Fibroblast of lung (primary cell): ENCODE measurements at regions not wholly inside any gene's neighbourhood (a gene's known extent, or its start where the extent isn't known, plus 50 kb on each side); places are given as distances from the start of the nearest gene placed in this dataset.

Source experiments
- DNase-seq, 2 donors: peaks; one replicate each; pipeline versions ENCODE4 v3.0.0 to v3.0.0-alpha.2; 2010; ENCODE audit warnings: low read depth in 2 of 2
- H2AFZ ChIP-seq: 2 replicates; pipeline ENCODE4 v1.5.1; 2012; ENCODE audit warnings: low read length, control low read depth, inconsistent platforms
- H3K27ac ChIP-seq: 2 replicates; pipeline ENCODE4 v1.5.1; 2011; ENCODE audit warnings: low read length, control low read depth; ENCODE audit not compliant: insufficient read depth
- H3K27me3 ChIP-seq: 2 replicates; pipeline ENCODE4 v1.5.1; 2011; ENCODE audit warnings: mild to moderate bottlenecking, low read length; ENCODE audit not compliant: control insufficient read depth, insufficient read depth
- H3K36me3 ChIP-seq: 2 replicates; pipeline ENCODE4 v1.5.1; 2011; ENCODE audit warnings: low read length; ENCODE audit not compliant: control insufficient read depth, insufficient read depth
- H3K4me1 ChIP-seq: 2 replicates; pipeline ENCODE4 v1.5.1; 2011; ENCODE audit warnings: low read length; ENCODE audit not compliant: control insufficient read depth, insufficient read depth; ENCODE audit errors: extremely low read depth
- H3K4me2 ChIP-seq: 2 replicates; pipeline ENCODE4 v1.5.1; 2011; ENCODE audit warnings: low read length, control low read depth; ENCODE audit not compliant: insufficient read depth; ENCODE audit errors: extremely low read depth
- H3K4me3 ChIP-seq, 4 experiments: fragments of 200-600 bp in 1 of 4; sonication (generic) in 1 of 4; replicated peaks in 1 of 4; 2 replicates each; pipeline ENCODE4 v1.5.1; 2011 to 2016; ENCODE audit warnings: low read length in 4 of 4, low read depth in 3 of 4, mild to moderate bottlenecking in 3 of 4, control low read depth in 2 of 4, inconsistent platforms in 1 of 4, mixed read lengths in 1 of 4; ENCODE audit not compliant: insufficient read depth in 1 of 4; ENCODE audit errors: control extremely low read depth in 1 of 4
- H3K79me2 ChIP-seq: 2 replicates; pipeline ENCODE4 v1.5.1; 2012; ENCODE audit warnings: mild to moderate bottlenecking, low read length, inconsistent platforms; ENCODE audit not compliant: control insufficient read depth, insufficient read depth
- H3K9ac ChIP-seq: 2 replicates; pipeline ENCODE4 v1.5.1; 2011; ENCODE audit warnings: mild to moderate bottlenecking, low read length, control low read depth; ENCODE audit not compliant: insufficient read depth
- H3K9me3 ChIP-seq: 2 replicates; pipeline ENCODE4 v1.5.1; 2012; ENCODE audit warnings: low read depth, low read length; ENCODE audit not compliant: control insufficient read depth, insufficient read depth
- H4K20me1 ChIP-seq: 2 replicates; pipeline ENCODE4 v1.5.1; 2011; ENCODE audit warnings: low read length; ENCODE audit not compliant: control insufficient read depth, insufficient read depth; ENCODE audit errors: extremely low read depth
- EZH2 ChIP-seq: IDR thresholded peaks from 2 replicates; pipeline ENCODE4 v1.5.1; 2012; ENCODE audit warnings: low read length, control low read depth, mild to moderate bottlenecking; ENCODE audit errors: missing control alignments
- TF ChIP-seq, protein P1 (sequence below), 2 donors: IDR thresholded peaks in 1 of 2; conservative IDR thresholded peaks in 1 of 2; 1 replicate in 1 of 2; 2 replicates in 1 of 2; pipeline ENCODE4 v1.5.1; 2011 to 2012; ENCODE audit warnings: low read length in 2 of 2, control low read depth in 1 of 2, inconsistent platforms in 1 of 2, low read depth in 1 of 2, mild to moderate bottlenecking in 1 of 2

DNA sequence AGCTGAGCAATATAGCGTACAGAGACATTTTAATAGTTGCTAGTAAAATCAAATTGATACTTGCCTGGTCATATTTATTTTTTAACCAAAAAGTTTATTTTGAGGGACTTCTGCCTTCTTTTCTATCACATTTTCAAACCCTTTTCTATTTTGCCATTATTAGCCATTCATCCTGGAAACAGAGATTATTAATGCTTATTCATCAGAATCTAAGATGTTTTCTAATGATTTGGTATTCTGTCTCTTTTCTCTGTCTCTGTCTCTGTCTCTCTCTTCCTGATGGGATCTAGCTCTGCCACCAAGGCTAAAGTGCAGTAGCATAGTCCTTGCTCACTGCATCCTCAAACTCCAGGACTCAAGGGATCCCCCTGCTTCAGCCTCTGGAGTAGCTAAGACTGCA is 871.3 kb upstream of the CDH8 start:
- Histone ChIP-seq H3K9me3 (no peaks in the 10 kb centered on the region), H3K27ac (no peak overlapping the region), H3K4me1 (no peaks in the 10 kb centered on the region), H3K4me2 (no peak overlapping the region), H4K20me1 (no peaks in the 10 kb centered on the region), H3K27me3 (no peaks in the 10 kb centered on the region), H3K79me2 (no peaks in the 10 kb centered on the region), H2AFZ (no peak overlapping the region), H3K4me3 (no peak overlapping the region), H3K36me3 (no peaks in the 10 kb centered on the region), H3K9ac (no peak overlapping the region)
- no peak for DNase-seq
- TF ChIP-seq, protein P1, sequence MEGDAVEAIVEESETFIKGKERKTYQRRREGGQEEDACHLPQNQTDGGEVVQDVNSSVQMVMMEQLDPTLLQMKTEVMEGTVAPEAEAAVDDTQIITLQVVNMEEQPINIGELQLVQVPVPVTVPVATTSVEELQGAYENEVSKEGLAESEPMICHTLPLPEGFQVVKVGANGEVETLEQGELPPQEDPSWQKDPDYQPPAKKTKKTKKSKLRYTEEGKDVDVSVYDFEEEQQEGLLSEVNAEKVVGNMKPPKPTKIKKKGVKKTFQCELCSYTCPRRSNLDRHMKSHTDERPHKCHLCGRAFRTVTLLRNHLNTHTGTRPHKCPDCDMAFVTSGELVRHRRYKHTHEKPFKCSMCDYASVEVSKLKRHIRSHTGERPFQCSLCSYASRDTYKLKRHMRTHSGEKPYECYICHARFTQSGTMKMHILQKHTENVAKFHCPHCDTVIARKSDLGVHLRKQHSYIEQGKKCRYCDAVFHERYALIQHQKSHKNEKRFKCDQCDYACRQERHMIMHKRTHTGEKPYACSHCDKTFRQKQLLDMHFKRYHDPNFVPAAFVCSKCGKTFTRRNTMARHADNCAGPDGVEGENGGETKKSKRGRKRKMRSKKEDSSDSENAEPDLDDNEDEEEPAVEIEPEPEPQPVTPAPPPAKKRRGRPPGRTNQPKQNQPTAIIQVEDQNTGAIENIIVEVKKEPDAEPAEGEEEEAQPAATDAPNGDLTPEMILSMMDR (conservative IDR thresholded peaks at IDR 0.05 in 1 of 2, IDR thresholded peaks at IDR 0.05 in 1 of 2; ENCODE audit: low read depth in 1 of 2, low read length in 2 of 2) = no peak
- TF ChIP-seq EZH2 = no peak

DNA sequence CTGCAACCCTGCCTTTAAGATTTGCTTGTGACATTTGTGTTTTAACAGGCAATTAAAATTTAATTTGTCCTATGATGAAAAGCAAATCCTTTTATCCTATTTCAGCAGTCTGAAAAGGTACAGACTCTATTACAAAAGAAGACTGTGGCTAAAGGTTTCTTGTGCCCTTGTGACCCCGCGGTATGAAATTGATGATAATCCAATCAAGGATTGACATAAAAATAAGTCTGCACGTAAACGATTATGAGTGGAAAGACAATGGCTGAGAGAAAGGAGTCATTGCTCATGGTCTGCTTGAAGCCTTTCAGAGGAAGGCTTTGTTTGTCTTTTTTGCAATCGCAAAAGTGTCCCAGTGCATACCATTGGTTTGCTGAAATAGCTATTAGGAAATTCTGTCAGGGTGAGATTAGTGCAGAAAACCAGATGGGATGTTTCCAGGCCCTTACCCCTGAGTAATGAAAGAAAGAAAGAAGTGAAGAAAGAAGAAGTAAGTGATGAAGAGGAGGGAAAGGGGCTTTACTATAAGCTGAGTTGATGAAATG is 867.8 kb upstream of the CDH8 start:
- TF ChIP-seq, protein P1 (conservative IDR thresholded peaks at IDR 0.05 in 1 of 2, IDR thresholded peaks at IDR 0.05 in 1 of 2; ENCODE audit: low read depth in 1 of 2, low read length in 2 of 2) = no peak
- no peak for TF ChIP-seq EZH2
- Histone ChIP-seq H3K27me3 (no peaks in the 10 kb centered on the region), H3K4me3 (no peak overlapping the region), H3K4me2 (no peak overlapping the region), H3K36me3 (no peaks in the 10 kb centered on the region), H3K27ac (no peak overlapping the region), H2AFZ (no peak overlapping the region), H4K20me1 (no peaks in the 10 kb centered on the region), H3K79me2 (no peaks in the 10 kb centered on the region), H3K4me1 (no peaks in the 10 kb centered on the region), H3K9me3 (no peaks in the 10 kb centered on the region), H3K9ac (no peak overlapping the region)
- no peak for DNase-seq

DNA sequence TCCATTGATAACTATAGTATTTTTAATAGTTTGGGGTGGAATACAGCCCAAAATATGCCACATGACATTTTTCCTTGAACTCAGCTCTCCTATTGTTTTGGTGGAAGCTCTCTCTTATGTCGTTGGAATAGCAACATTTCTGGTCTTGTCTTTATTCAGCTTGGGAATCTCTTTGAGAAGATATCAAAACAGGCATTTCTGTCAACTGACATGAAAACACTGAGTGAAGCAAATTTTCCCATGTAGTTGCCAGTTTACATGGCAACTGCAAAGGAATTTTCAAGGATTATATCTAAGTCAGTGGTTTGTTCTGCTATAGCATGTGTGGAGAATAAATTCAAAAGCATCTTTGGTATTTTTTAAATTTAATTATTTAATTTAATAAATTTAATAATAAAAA is 863.5 kb upstream of the CDH8 start:
- Histone ChIP-seq H3K79me2 (no peaks in the 10 kb centered on the region), H3K4me3 (no peak overlapping the region), H3K36me3 (no peaks in the 10 kb centered on the region)

More for the DNA sequence above, 863.5 kb upstream of the CDH8 start:
- Histone ChIP-seq H4K20me1 (no peaks in the 10 kb centered on the region), H3K4me1 (no peaks in the 10 kb centered on the region), H3K27me3 (no peaks in the 10 kb centered on the region), H3K9ac (no peak overlapping the region), H2AFZ (no peak overlapping the region), H3K27ac (no peak overlapping the region), H3K4me2 (no peak overlapping the region), H3K9me3 (no peaks in the 10 kb centered on the region)
- no peak for DNase-seq
- TF ChIP-seq, protein P1 (conservative IDR thresholded peaks at IDR 0.05 in 1 of 2, IDR thresholded peaks at IDR 0.05 in 1 of 2; ENCODE audit: low read depth in 1 of 2, low read length in 2 of 2) = no peak
- TF ChIP-seq EZH2 = no peak
